ENCODE measurements at regions not wholly inside any gene's neighbourhood (a gene's known extent, or its start where the extent isn't known, plus 50 kb on each side); places are given as distances from the start of the nearest gene placed in this dataset.

DNA sequence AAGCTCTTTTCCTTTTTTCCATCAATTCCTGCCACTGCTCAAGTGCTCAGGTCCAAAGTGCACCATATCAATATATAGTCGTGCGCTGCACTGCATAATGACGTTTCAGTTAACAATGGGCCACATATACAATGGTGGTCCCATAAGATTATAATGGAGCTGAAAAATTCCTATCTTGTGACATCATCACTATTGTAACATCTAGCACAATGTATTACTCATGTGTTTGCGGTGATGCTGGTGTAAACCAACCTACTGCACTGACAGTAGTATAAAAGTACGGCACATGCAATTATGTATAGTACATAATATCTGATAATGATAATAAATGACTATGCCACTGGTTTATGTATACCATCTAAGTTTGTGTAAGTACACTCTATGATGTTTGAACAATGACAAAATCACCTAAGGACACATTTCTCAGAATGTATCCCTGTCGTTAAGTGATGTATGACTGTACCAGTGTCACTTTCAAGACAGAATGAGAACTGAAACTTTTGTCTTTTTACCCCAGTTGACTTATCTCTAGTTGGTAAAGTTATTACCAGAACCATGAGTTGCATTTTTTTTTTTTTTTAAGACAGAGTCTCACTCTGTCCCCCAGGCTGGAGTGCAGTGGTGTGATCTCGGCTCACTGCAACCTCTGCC is 53.7 kb upstream of the INSM2 start:
- no peak for DNase-seq (ENCODE audit: low read depth, low spot score)
- H3K4me3 ChIP-seq (ENCODE audit: low read depth in 2 of 2, low read length in 2 of 2) = no peak overlapping the region
- in situ Hi-C loops (cut with HindIII; ENCODE audit: low pct_unique_long_range_greater_than_20kb, low sequenced_read_pairs) = no loop called here
- no peak overlapping the region for H3K27ac ChIP-seq (ENCODE audit: low read length)
- intact Hi-C loops (cut with micrococcal nuclease; ENCODE audit: unreplicated experiment) = no loop called here
- POLR2A ChIA-PET = no interaction called here
- no peaks in the 10 kb centered on the region for H3K4me1 ChIP-seq (ENCODE audit: control insufficient read depth, insufficient read depth, low read length)
- H3K27me3 ChIP-seq (ENCODE audit: control insufficient read depth, insufficient read depth, low read length) = no peaks in the 10 kb centered on the region; the same call in 1 of the 2 replicates
- no peak for ATAC-seq
- TF ChIP-seq, protein P1, sequence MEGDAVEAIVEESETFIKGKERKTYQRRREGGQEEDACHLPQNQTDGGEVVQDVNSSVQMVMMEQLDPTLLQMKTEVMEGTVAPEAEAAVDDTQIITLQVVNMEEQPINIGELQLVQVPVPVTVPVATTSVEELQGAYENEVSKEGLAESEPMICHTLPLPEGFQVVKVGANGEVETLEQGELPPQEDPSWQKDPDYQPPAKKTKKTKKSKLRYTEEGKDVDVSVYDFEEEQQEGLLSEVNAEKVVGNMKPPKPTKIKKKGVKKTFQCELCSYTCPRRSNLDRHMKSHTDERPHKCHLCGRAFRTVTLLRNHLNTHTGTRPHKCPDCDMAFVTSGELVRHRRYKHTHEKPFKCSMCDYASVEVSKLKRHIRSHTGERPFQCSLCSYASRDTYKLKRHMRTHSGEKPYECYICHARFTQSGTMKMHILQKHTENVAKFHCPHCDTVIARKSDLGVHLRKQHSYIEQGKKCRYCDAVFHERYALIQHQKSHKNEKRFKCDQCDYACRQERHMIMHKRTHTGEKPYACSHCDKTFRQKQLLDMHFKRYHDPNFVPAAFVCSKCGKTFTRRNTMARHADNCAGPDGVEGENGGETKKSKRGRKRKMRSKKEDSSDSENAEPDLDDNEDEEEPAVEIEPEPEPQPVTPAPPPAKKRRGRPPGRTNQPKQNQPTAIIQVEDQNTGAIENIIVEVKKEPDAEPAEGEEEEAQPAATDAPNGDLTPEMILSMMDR (IDR thresholded peaks at IDR 0.05) = no peak
- TF ChIP-seq TCF7L2 (IDR thresholded peaks at IDR 0.05; ENCODE audit: low read depth, low read length) = no peak
- no peak for TF ChIP-seq POLR2AphosphoS5 (IDR thresholded peaks at IDR 0.05; ENCODE audit: low read depth, low read length)
- TF ChIP-seq SIN3A (IDR thresholded peaks at IDR 0.05; ENCODE audit: borderline replicate concordance, insufficient read depth, low read depth, low read length) = no peak
- TF ChIP-seq, protein P2, sequence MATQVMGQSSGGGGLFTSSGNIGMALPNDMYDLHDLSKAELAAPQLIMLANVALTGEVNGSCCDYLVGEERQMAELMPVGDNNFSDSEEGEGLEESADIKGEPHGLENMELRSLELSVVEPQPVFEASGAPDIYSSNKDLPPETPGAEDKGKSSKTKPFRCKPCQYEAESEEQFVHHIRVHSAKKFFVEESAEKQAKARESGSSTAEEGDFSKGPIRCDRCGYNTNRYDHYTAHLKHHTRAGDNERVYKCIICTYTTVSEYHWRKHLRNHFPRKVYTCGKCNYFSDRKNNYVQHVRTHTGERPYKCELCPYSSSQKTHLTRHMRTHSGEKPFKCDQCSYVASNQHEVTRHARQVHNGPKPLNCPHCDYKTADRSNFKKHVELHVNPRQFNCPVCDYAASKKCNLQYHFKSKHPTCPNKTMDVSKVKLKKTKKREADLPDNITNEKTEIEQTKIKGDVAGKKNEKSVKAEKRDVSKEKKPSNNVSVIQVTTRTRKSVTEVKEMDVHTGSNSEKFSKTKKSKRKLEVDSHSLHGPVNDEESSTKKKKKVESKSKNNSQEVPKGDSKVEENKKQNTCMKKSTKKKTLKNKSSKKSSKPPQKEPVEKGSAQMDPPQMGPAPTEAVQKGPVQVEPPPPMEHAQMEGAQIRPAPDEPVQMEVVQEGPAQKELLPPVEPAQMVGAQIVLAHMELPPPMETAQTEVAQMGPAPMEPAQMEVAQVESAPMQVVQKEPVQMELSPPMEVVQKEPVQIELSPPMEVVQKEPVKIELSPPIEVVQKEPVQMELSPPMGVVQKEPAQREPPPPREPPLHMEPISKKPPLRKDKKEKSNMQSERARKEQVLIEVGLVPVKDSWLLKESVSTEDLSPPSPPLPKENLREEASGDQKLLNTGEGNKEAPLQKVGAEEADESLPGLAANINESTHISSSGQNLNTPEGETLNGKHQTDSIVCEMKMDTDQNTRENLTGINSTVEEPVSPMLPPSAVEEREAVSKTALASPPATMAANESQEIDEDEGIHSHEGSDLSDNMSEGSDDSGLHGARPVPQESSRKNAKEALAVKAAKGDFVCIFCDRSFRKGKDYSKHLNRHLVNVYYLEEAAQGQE (IDR thresholded peaks at IDR 0.05; ENCODE audit: insufficient read depth in 1 of 2, low read depth in 2 of 2, low read length in 1 of 2) = no peak
- CTCF ChIA-PET = no interaction called here
- no peaks in the 10 kb centered on the region; the same call in 1 of the 2 replicates for H3K36me3 ChIP-seq (ENCODE audit: control insufficient read depth, insufficient read depth, low read length)
- BruUV-seq (replicated peaks) = no TSS peak
- no peaks in the 10 kb centered on the region for H3K9me3 ChIP-seq (ENCODE audit: control insufficient read depth, insufficient read depth, low read depth, low read length)

DNA sequence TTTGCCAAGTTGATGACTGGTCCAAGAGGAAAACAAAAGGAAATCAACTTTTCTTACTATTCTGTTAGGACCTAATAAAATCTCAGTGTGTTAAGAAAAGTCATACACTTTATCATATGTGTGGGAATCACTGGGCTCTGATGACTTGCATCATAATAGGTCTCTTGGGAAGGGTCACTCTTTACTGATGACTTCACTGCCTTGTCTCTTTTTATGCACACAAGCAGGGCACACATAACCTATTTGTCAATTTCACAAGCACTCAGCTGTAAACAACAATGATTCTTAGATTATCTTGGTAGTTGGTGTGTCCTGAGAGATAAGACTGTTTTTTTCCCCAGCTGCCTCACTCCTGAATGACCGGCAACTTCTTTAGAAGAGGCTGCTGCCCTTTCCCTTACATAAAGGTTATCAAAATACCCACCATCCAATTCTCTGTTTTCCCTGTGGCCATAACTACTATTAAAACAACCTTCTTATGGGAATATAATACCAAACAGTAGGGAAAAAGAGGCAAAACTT is 50.9 kb upstream of the INSM2 start:
- no peak for DNase-seq (ENCODE audit: low read depth, low spot score)
- POLR2A ChIA-PET = no interaction called here
- intact Hi-C loops (cut with micrococcal nuclease; ENCODE audit: unreplicated experiment) (no loop called here), in situ Hi-C loops (cut with HindIII; ENCODE audit: low pct_unique_long_range_greater_than_20kb, low sequenced_read_pairs) (no loop called here)
- CTCF ChIA-PET = no interaction called here
- no peak for ATAC-seq
- Histone ChIP-seq H3K4me1 (ENCODE audit: control insufficient read depth, insufficient read depth, low read length) (no peaks in the 10 kb centered on the region), H3K4me3 (ENCODE audit: low read depth in 2 of 2, low read length in 2 of 2) (no peak overlapping the region), H3K36me3 (ENCODE audit: control insufficient read depth, insufficient read depth, low read length) (no peaks in the 10 kb centered on the region; the same call in 1 of the 2 replicates), H3K27me3 (ENCODE audit: control insufficient read depth, insufficient read depth, low read length) (no peaks in the 10 kb centered on the region; the same call in 1 of the 2 replicates), H3K9me3 (ENCODE audit: control insufficient read depth, insufficient read depth, low read depth, low read length) (no peaks in the 10 kb centered on the region), H3K27ac (ENCODE audit: low read length) (no peak overlapping the region)
- no peak for TF ChIP-seq POLR2AphosphoS5 (IDR thresholded peaks at IDR 0.05; ENCODE audit: low read depth, low read length)
- TF ChIP-seq SIN3A (IDR thresholded peaks at IDR 0.05; ENCODE audit: borderline replicate concordance, insufficient read depth, low read depth, low read length) = no peak
- TF ChIP-seq, protein P1 (IDR thresholded peaks at IDR 0.05) = no peak
- TF ChIP-seq TCF7L2 (IDR thresholded peaks at IDR 0.05; ENCODE audit: low read depth, low read length) = no peak
- TF ChIP-seq, protein P2 (IDR thresholded peaks at IDR 0.05; ENCODE audit: insufficient read depth in 1 of 2, low read depth in 2 of 2, low read length in 1 of 2) = no peak
- no TSS peak for BruUV-seq (replicated peaks)
